HepG2 (cell line): ENCODE measurements at regions not wholly inside any gene's neighbourhood (a gene's known extent, or its start where the extent isn't known, plus 50 kb on each side); places are given as distances from the start of the nearest gene placed in this dataset.

Experiments used
- ATAC-seq: fragments of 200-7000 bp; cut with Tn5 transposase; 3 replicates; pipeline ENCODE4 v1.9.1; 2020; ENCODE audit warnings: mild to moderate bottlenecking, moderate library complexity
- BruUV-seq: library from RNA; stranded (reverse); fragments of 400-500 nt; replicated peaks from 2 replicates; lab custom pipeline; 2021; lab: Mats Ljungman, UMichigan
- CTCF ChIA-PET: fragments of 300-600 bp; formaldehyde crosslinking; extraction: SDS; loops from one replicate; lab custom pipeline; 2021; ENCODE audit warnings: low total read pairs, inconsistent platforms, low intra/inter-chr PET ratio; lab: Yijun Ruan, JAX
- POLR2A ChIA-PET: fragments of 350-600 bp; sonication (Branson Sonifier 250); formaldehyde crosslinking; loops from one replicate; lab custom pipeline; 2020; ENCODE audit warnings: antibody characterized with exemption, inconsistent platforms; lab: Yijun Ruan, JAX
- DNase-seq: peaks from one replicate; pipeline ENCODE4 v3.0.0-alpha.2; 2015; ENCODE audit warnings: low spot score
- FAIRE-seq: peaks from 3 replicates; lab custom pipeline; 2011; peaks lifted over from hg19 to GRCh38; lab: Jason Lieb, UNC
- H2AFZ ChIP-seq: one replicate; pipeline ENCODE4 v1.6.1; 2011; ENCODE audit warnings: low read length, inconsistent platforms
- H3K27ac ChIP-seq: fragments of 300-600 bp; 3 replicates; pipeline ENCODE4 v1.8.0; 2011; ENCODE audit warnings: mixed run types, mild to moderate bottlenecking, mixed read lengths, low read length, inconsistent platforms; ENCODE audit not compliant: insufficient read depth; ENCODE audit errors: extremely low read length
- H3K27me3 ChIP-seq, 2 experiments: fragments of 200-600 bp in 1 of 2; 2 replicates in 1 of 2; 3 replicates in 1 of 2; pipeline versions ENCODE4 v1.6.0 to v1.8.0; 2011; ENCODE audit warnings: low read length in 2 of 2, mild to moderate bottlenecking in 2 of 2, moderate library complexity in 2 of 2, inconsistent platforms in 1 of 2; ENCODE audit not compliant: insufficient read depth in 2 of 2, control insufficient read depth in 1 of 2
- H3K36me3 ChIP-seq, 2 experiments: fragments of 200-600 bp in 1 of 2; replicated peaks in 1 of 2; 2 replicates in 1 of 2; 3 replicates in 1 of 2; pipeline versions ENCODE4 v1.5.1 to v1.8.0; 2011; ENCODE audit warnings: low read length in 2 of 2, inconsistent platforms in 1 of 2; ENCODE audit not compliant: insufficient read depth in 2 of 2, control insufficient read depth in 1 of 2
- H3K4me1 ChIP-seq: 2 replicates; pipeline ENCODE4 v1.5.1; 2012; ENCODE audit warnings: low read length, inconsistent platforms; ENCODE audit not compliant: insufficient read depth
- H3K4me2 ChIP-seq: 2 replicates; pipeline ENCODE4 v1.6.0; 2011; ENCODE audit warnings: low read depth, low read length, inconsistent platforms
- H3K4me3 ChIP-seq, 3 experiments: fragments of 200-600 bp in 1 of 3; sonication (generic), shearing (Covaris generic) in 1 of 3; replicated peaks in 1 of 3; 2 replicates each; pipeline ENCODE4 v1.5.1; 2011 to 2016; ENCODE audit warnings: low read length in 3 of 3, inconsistent platforms in 2 of 3, low read depth in 2 of 3, mild to moderate bottlenecking in 2 of 3, control low read depth in 1 of 3, mixed read lengths in 1 of 3; ENCODE audit not compliant: insufficient read depth in 1 of 3
- H3K79me2 ChIP-seq: one replicate; pipeline ENCODE4 v1.6.1; 2011; ENCODE audit warnings: low read length, inconsistent platforms; ENCODE audit not compliant: insufficient read depth
- H3K9ac ChIP-seq: 2 replicates; pipeline ENCODE4 v1.6.0; 2011; ENCODE audit warnings: mild to moderate bottlenecking, low read depth, low read length, inconsistent platforms; ENCODE audit not compliant: insufficient read depth
- H3K9me3 ChIP-seq: 2 replicates; pipeline ENCODE4 v1.5.1; 2012; ENCODE audit warnings: mild to moderate bottlenecking, low read length
- H4K20me1 ChIP-seq: 2 replicates; pipeline ENCODE4 v1.6.0; 2011; ENCODE audit warnings: inconsistent platforms, mild to moderate bottlenecking, low read length, moderate library complexity; ENCODE audit not compliant: insufficient read depth
- CBX1 ChIP-seq: IDR thresholded peaks from one replicate; pipeline ENCODE4 v1.6.1; 2016; ENCODE audit warnings: antibody characterized with exemption, low read depth
- EED ChIP-seq: sonication (generic); formaldehyde crosslinking; IDR thresholded peaks from 2 replicates; pipeline ENCODE4 v1.5.0; 2020; ENCODE audit warnings: mild to moderate bottlenecking, missing genetic modification reagents
- GPN1 ChIP-seq: sonication (generic); formaldehyde crosslinking; IDR thresholded peaks from 2 replicates; pipeline ENCODE4 v1.5.1; 2020; ENCODE audit warnings: missing genetic modification reagents, borderline replicate concordance
- NFYC ChIP-seq: IDR thresholded peaks from 2 replicates; pipeline ENCODE4 v1.6.1; 2016; ENCODE audit warnings: missing genetic modification reagents, missing compliant biosample characterization
- NR2F2 ChIP-seq: IDR thresholded peaks from 2 replicates; pipeline ENCODE4 v1.6.1; 2012; ENCODE audit warnings: low read depth, inconsistent platforms, borderline replicate concordance
- PHF5A ChIP-seq: IDR thresholded peaks from one replicate; pipeline ENCODE4 v1.6.1; 2018; ENCODE audit warnings: low read depth, missing genetic modification reagents; ENCODE audit not compliant: unreplicated experiment
- RNF219 ChIP-seq: sonication (generic); formaldehyde crosslinking; IDR thresholded peaks from 2 replicates; pipeline ENCODE4 v1.5.0; 2020; ENCODE audit warnings: mild to moderate bottlenecking, missing genetic modification reagents
- TFDP2 ChIP-seq: sonication (generic); formaldehyde crosslinking; IDR thresholded peaks from 2 replicates; pipeline ENCODE4 v1.4.0; 2020; ENCODE audit warnings: missing genetic modification reagents
- THAP8 ChIP-seq: sonication (generic); formaldehyde crosslinking; IDR thresholded peaks from 2 replicates; pipeline ENCODE4 v1.5.1; 2020; ENCODE audit warnings: missing genetic modification reagents, mild to moderate bottlenecking, borderline replicate concordance
- TP53 ChIP-seq: sonication (generic); formaldehyde crosslinking; conservative IDR thresholded peaks from 2 replicates; pipeline ENCODE4 v1.4.0; 2020; ENCODE audit warnings: missing genetic modification reagents
- ZBTB8A ChIP-seq: sonication (generic); formaldehyde crosslinking; IDR thresholded peaks from 2 replicates; pipeline ENCODE4 v1.4.0; 2020; ENCODE audit warnings: mild to moderate bottlenecking, low read depth, missing genetic modification reagents, borderline replicate concordance
- ZFP90 ChIP-seq: sonication (generic); formaldehyde crosslinking; IDR thresholded peaks from 2 replicates; pipeline ENCODE4 v1.8.0; 2022; ENCODE audit warnings: missing genetic modification reagents, mild to moderate bottlenecking, inconsistent platforms, borderline replicate concordance
- ZNF251 ChIP-seq: sonication (generic); formaldehyde crosslinking; IDR thresholded peaks from 2 replicates; pipeline ENCODE4 v1.9.0; 2021; ENCODE audit warnings: mild to moderate bottlenecking, missing genetic modification reagents
- ZNF3 ChIP-seq: IDR thresholded peaks from 2 replicates; pipeline ENCODE4 v1.7.0; 2017; ENCODE audit warnings: inconsistent platforms
- ZNF30 ChIP-seq: sonication (generic); formaldehyde crosslinking; IDR thresholded peaks from 2 replicates; pipeline ENCODE4 v1.5.0; 2020; ENCODE audit warnings: mild to moderate bottlenecking, missing genetic modification reagents
- ZNF703 ChIP-seq: sonication (generic); formaldehyde crosslinking; IDR thresholded peaks from 2 replicates; pipeline ENCODE4 v1.5.1; 2020; ENCODE audit warnings: missing genetic modification reagents, mild to moderate bottlenecking, moderate library complexity, borderline replicate concordance
- WGBS: methylation state at CpG from one replicate; pipeline ENCODE4 v1.1.6; 2017; ENCODE audit warnings: low lambda C conversion rate; 5-methylcytosine and 5-hydroxymethylcytosine counted together
- in situ Hi-C: cut with HindIII; loops from 2 replicates; pipeline ENCODE4 v1.10.0; 2017; ENCODE audit warnings: low pct_unique_long_range_greater_than_20kb; ENCODE audit not compliant: extremely low pct_ligation_motif_present
- intact Hi-C: fragments of 100-400 bp; cut with micrococcal nuclease; formaldehyde crosslinking; loops from one replicate; pipeline ENCODE4 v1.10.0; 2022; ENCODE audit not compliant: unreplicated experiment

GRCh38 chr2:150355440-150355839 lies 132.0 kb downstream of the RND3 start:
- Histone ChIP-seq H2AFZ (no peak overlapping the region), H3K27ac (no peak overlapping the region), H3K79me2 (no peaks in the 10 kb centered on the region), H3K9ac (no peak overlapping the region), H3K9me3 (peaks cover 75% of the 10 kb centered on the region), H3K4me2 (no peak overlapping the region), H3K4me3 (no peak overlapping the region), H3K27me3 (no peaks in the 10 kb centered on the region), H4K20me1 (no peaks in the 10 kb centered on the region), H3K36me3 (no peaks in the 10 kb centered on the region), H3K4me1 (peaks cover 7% of the 10 kb centered on the region; the same call in 1 of the 2 replicates)
- in situ Hi-C loops (no loop called here), intact Hi-C loops (no loop called here)
- POLR2A ChIA-PET = no interaction called here
- FAIRE-seq (no peak), DNase-seq (no peak), ATAC-seq (no peak)
- WGBS = 43% methylated on average over 2 of the region's 2 CpGs
- no peak for TF ChIP-seq ZBTB8A
- TF ChIP-seq PHF5A (CRISPR knock-in tag) = no peak
- TF ChIP-seq ZNF703 (CRISPR knock-in tag) = no peak
- TF ChIP-seq NR2F2 = no peak
- no peak for TF ChIP-seq TP53 (CRISPR knock-in tag)
- TF ChIP-seq RNF219 (CRISPR knock-in tag) = no peak
- no peak for TF ChIP-seq ZFP90 (CRISPR knock-in tag)
- TF ChIP-seq ZNF251 (CRISPR knock-in tag) = no peak
- TF ChIP-seq ZNF3 (CRISPR knock-in tag) = no peak
- TF ChIP-seq THAP8 (CRISPR knock-in tag) = no peak
- no peak for TF ChIP-seq EED (CRISPR knock-in tag)
- TF ChIP-seq GPN1 = no peak
- no peak for TF ChIP-seq NFYC (CRISPR knock-in tag)
- no peak for TF ChIP-seq CBX1
- TF ChIP-seq TFDP2 (CRISPR knock-in tag) = no peak
- no peak for TF ChIP-seq ZNF30 (CRISPR knock-in tag)
- CTCF ChIA-PET = no interaction called here
- no TSS peak for BruUV-seq
